ENCODE measurements at regions not wholly inside any gene's neighbourhood (a gene's known extent, or its start where the extent isn't known, plus 50 kb on each side); places are given as distances from the start of the nearest gene placed in this dataset.

DNA sequence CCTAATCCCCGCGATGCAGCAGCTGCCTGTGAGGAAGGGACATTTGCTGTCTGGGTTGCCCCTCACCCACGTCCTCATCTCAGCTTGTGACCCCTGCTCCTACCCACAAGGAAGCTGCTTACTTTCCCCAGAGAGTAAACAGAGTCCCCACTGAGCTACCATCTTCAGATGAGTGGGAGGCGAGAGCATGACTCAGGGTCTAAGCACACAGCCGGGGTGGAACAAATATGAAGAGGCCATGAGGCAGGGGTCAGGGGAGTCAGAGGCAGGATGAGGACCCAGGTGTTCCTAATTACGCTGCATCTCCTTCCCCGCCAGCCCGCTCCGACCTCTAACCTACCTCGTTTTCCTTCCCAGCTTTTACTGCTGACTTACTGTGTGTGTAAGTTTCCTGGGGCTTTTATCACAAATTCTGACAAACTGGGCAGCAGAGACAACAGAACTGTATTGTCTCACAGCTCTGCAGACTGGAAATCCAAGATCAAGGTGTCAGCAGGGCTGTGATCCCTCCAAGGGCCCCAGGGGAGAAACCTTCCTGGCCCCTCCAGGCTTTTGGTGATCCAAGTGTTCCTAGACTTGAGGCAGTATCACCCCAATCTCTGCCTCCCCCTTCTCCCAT lies 94.0 kb upstream of the DNAH5 start:
- H3K27me3 ChIP-seq (ENCODE audit: control insufficient read depth, insufficient read depth, low read length), result peaks cover 22% of the 10 kb centered on the region
- no peaks in the 10 kb centered on the region for H3K9me3 ChIP-seq (ENCODE audit: control insufficient read depth, low read depth, low read length)
- no CpG with 5 or more reads among the region's 10 CpGs for WGBS (ENCODE audit: insufficient coverage, low lambda C conversion rate)
- no peaks in the 10 kb centered on the region for H3K36me3 ChIP-seq (ENCODE audit: control insufficient read depth, insufficient read depth, low read length)
- H3K4me1 ChIP-seq (ENCODE audit: control insufficient read depth, insufficient read depth, low read length), result peaks cover 8% of the 10 kb centered on the region
- no peak overlapping the region for H3K4me3 ChIP-seq (ENCODE audit: low read length)
- DNase-seq, result no peak
- no peak overlapping the region for H3K27ac ChIP-seq (ENCODE audit: low read length)

DNA sequence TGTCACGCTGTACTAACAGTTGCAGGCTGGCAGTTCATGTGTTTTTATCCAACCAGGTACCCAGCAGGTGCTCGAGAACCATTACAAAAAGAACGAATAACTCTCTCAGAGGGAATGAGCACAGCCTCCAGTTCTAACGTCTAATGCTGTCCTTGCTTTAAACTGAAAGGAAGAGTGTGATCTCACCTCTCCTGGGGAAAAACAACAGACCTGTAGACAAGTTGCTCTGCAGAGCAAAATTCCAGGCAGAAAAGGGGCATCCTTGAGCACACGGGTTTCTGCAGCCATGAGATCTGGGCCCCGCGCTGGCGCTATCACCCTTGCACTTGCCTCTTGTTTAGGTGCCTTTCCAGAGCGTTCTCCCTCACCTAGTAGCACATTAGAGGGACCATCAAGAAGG lies 92.5 kb upstream of the DNAH5 start:
- Histone ChIP-seq H3K27ac (ENCODE audit: low read length) (no peak overlapping the region), H3K9me3 (ENCODE audit: control insufficient read depth, low read depth, low read length) (no peaks in the 10 kb centered on the region), H3K4me3 (ENCODE audit: low read length) (no peak overlapping the region), H3K4me1 (ENCODE audit: control insufficient read depth, insufficient read depth, low read length) (peaks cover 8% of the 10 kb centered on the region), H3K27me3 (ENCODE audit: control insufficient read depth, insufficient read depth, low read length) (peaks cover 21% of the 10 kb centered on the region), H3K36me3 (ENCODE audit: control insufficient read depth, insufficient read depth, low read length) (no peaks in the 10 kb centered on the region)
- no peak for DNase-seq
- no CpG with 5 or more reads among the region's 9 CpGs for WGBS (ENCODE audit: insufficient coverage, low lambda C conversion rate)

DNA sequence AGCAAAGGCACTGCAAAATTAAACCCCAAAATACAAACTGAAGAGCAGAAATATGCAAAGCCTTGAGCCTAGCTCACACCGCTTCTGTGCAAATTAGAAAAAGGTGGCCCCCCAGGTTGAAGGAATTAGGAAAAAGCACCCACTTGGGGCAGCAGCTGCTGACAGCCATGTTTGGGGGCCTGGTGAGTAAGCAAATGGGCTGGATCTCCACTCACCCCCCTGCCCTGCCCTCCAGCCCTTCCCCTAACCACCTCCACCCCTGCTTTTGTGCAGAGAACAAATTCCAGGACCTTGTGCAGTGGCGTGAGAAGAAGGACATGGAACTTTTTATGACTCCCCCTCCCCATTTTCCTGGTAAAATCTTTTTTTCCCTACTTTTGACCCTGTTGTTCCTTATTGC lies 92.0 kb upstream of the DNAH5 start:
- Histone ChIP-seq H3K27me3 (ENCODE audit: control insufficient read depth, insufficient read depth, low read length) (peaks cover 21% of the 10 kb centered on the region), H3K36me3 (ENCODE audit: control insufficient read depth, insufficient read depth, low read length) (no peaks in the 10 kb centered on the region), H3K27ac (ENCODE audit: low read length) (no peak overlapping the region), H3K4me3 (ENCODE audit: low read length) (no peak overlapping the region), H3K4me1 (ENCODE audit: control insufficient read depth, insufficient read depth, low read length) (peaks cover 8% of the 10 kb centered on the region), H3K9me3 (ENCODE audit: control insufficient read depth, low read depth, low read length) (no peaks in the 10 kb centered on the region)
- DNase-seq, result no peak
- WGBS (ENCODE audit: insufficient coverage, low lambda C conversion rate), result no CpG with 5 or more reads among the region's 2 CpGs

DNA sequence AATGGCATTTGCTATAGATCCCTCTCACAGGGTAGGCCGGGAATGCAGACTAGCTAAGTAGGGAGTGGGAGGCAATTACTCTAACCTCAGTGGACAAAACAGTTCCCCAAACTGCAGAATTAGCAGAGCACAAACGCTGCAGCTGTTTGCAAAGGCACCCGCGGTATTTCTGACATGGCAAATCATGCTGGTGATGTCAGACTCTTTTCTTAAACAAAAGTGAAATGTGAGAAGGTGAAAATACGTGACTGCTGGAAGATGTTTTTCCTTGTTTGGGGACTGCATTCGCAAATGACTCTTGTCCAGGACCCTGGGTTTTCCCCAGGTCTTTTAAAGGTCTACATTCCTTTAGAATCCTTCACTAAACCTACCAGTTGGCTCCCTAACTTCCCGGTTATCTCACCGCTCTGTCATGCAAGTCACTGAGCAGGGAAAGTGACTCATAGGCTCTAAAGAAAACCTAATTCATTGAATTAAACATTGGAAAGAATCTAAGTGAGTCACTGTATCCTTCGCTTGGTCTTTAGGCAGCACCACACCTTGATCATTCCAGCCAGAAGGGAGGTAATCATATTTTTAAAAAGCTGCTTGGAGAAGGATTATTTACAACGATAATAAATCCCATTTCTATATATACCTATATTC lies 91.5 kb upstream of the DNAH5 start:
- Histone ChIP-seq H3K4me1 (ENCODE audit: control insufficient read depth, insufficient read depth, low read length) (peaks cover 8% of the 10 kb centered on the region), H3K27me3 (ENCODE audit: control insufficient read depth, insufficient read depth, low read length) (peaks cover 19% of the 10 kb centered on the region), H3K36me3 (ENCODE audit: control insufficient read depth, insufficient read depth, low read length) (no peaks in the 10 kb centered on the region), H3K27ac (ENCODE audit: low read length) (no peak overlapping the region), H3K9me3 (ENCODE audit: control insufficient read depth, low read depth, low read length) (no peaks in the 10 kb centered on the region), H3K4me3 (ENCODE audit: low read length) (no peak overlapping the region)
- peak; percentile 27 to 39 for DNase-seq
- WGBS (ENCODE audit: insufficient coverage, low lambda C conversion rate), result 29% methylated on average over 1 of the region's 10 CpGs

DNA sequence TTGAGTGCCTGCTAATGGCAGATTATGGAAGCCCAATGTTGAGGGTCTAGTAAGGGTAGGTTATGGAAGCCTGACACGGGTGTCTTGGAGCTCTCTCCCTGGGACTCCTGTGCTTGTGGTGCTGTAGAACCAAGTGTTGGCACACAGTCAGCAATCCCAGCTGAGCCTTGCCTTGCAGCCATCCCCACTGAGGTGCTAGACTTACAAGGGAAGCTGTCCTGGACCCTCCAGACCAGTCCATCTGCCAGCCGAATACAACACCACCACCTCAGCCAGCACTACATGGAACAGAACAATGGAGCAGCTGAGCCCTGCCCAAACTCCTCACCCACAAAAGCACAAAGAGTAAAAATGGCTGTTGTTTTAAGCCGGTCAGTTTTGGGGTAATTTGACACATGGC lies 90.5 kb upstream of the DNAH5 start:
- Histone ChIP-seq H3K27me3 (ENCODE audit: control insufficient read depth, insufficient read depth, low read length) (peaks cover 17% of the 10 kb centered on the region), H3K36me3 (ENCODE audit: control insufficient read depth, insufficient read depth, low read length) (no peaks in the 10 kb centered on the region), H3K4me3 (ENCODE audit: low read length) (no peak overlapping the region), H3K4me1 (ENCODE audit: control insufficient read depth, insufficient read depth, low read length) (peaks cover 8% of the 10 kb centered on the region), H3K9me3 (ENCODE audit: control insufficient read depth, low read depth, low read length) (no peaks in the 10 kb centered on the region), H3K27ac (ENCODE audit: low read length) (no peak overlapping the region)
- no CpG with 5 or more reads among the region's 3 CpGs for WGBS (ENCODE audit: insufficient coverage, low lambda C conversion rate)
- DNase-seq, result no peak

DNA sequence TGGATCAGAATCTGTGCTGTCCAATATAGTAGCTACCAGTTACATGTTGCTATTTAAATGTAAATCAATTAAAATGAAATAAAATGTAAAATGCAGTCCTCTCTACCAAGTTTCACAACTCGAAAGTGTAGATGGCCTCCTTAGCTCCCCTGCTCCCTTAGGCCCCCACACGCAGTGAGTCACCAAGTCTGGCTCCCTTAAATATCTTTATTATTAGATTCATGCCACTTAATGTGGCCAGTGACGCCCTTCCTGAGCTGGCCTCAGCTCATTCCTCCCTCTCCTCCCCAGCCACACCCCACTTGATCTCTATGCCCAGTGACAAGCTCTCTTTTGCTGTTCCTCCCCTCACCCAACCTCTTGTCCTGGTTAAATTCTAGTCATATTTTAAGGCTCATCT lies 88.4 kb upstream of the DNAH5 start:
- WGBS (ENCODE audit: insufficient coverage, low lambda C conversion rate), result 88% methylated on average over 1 of the region's 3 CpGs
- H3K9me3 ChIP-seq (ENCODE audit: control insufficient read depth, low read depth, low read length), result no peaks in the 10 kb centered on the region
- no peak for DNase-seq
- H3K27me3 ChIP-seq (ENCODE audit: control insufficient read depth, insufficient read depth, low read length), result peaks cover 12% of the 10 kb centered on the region
- H3K36me3 ChIP-seq (ENCODE audit: control insufficient read depth, insufficient read depth, low read length), result no peaks in the 10 kb centered on the region
- peaks cover 8% of the 10 kb centered on the region for H3K4me1 ChIP-seq (ENCODE audit: control insufficient read depth, insufficient read depth, low read length)
- no peak overlapping the region for H3K27ac ChIP-seq (ENCODE audit: low read length)
- no peak overlapping the region for H3K4me3 ChIP-seq (ENCODE audit: low read length)

DNA sequence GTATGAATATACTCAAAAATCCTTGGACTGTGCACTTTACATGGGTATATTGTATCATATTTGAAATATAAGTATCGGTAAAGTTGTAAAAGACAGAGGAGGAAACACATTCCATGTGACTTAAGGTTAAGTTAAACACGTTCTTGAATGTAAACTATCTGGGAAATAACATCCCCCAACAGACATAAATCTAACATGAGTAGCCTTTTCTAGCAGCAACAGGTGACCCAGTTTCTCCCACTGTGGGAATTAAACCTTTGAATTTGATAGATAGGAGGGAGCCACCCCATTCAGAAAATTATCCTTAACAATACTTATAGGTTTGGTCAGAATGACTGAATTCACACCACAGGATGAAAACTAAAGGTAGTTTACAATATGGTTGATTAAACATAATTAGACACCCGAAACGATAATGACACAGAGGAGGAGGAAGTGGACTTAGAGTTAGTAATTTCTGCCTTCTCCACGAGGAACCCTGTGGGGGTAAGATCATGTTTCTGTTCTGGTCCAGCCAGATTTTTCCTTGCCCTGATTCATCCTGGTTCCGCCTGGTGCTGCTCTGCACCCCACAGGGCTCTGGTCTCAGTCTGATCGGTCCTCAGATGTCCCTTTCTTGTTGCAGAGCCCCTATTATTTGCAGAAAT lies 84.6 kb upstream of the DNAH5 start:
- peaks cover 11% of the 10 kb centered on the region for H3K27me3 ChIP-seq (ENCODE audit: control insufficient read depth, insufficient read depth, low read length)
- no peaks in the 10 kb centered on the region for H3K4me1 ChIP-seq (ENCODE audit: control insufficient read depth, insufficient read depth, low read length)
- no peak for DNase-seq
- H3K4me3 ChIP-seq (ENCODE audit: low read length), result no peak overlapping the region
- H3K27ac ChIP-seq (ENCODE audit: low read length), result no peak overlapping the region
- no peaks in the 10 kb centered on the region for H3K9me3 ChIP-seq (ENCODE audit: control insufficient read depth, low read depth, low read length)
- 73% methylated on average over 3 of the region's 7 CpGs for WGBS (ENCODE audit: insufficient coverage, low lambda C conversion rate)
- H3K36me3 ChIP-seq (ENCODE audit: control insufficient read depth, insufficient read depth, low read length), result no peaks in the 10 kb centered on the region

DNA sequence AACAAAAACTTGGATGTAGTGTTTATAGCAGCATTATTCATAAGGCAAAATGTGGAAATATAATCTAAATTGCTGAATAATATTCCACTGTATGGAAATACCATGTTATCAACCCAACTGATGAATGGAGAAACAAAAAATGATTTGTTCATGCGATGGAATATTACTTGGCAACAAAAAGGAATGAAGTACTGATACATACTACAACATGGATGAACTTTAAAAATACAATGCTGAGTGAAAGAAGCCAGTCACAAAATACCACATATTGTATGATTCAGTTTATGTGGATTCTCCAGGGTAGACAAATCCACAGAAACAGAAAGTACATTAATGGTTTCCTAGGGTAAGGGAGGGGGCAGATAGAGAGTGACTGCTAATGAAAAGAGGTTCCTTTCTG lies 83.7 kb upstream of the DNAH5 start:
- H3K4me1 ChIP-seq (ENCODE audit: control insufficient read depth, insufficient read depth, low read length), result no peaks in the 10 kb centered on the region
- H3K27me3 ChIP-seq (ENCODE audit: control insufficient read depth, insufficient read depth, low read length), result peaks cover 11% of the 10 kb centered on the region
- no peak overlapping the region for H3K27ac ChIP-seq (ENCODE audit: low read length)
- no peak overlapping the region for H3K4me3 ChIP-seq (ENCODE audit: low read length)
- DNase-seq, result no peak
- no peaks in the 10 kb centered on the region for H3K9me3 ChIP-seq (ENCODE audit: control insufficient read depth, low read depth, low read length)
- WGBS (ENCODE audit: insufficient coverage, low lambda C conversion rate), result no CpG with 5 or more reads among the region's 1 CpG
- H3K36me3 ChIP-seq (ENCODE audit: control insufficient read depth, insufficient read depth, low read length), result no peaks in the 10 kb centered on the region

DNA sequence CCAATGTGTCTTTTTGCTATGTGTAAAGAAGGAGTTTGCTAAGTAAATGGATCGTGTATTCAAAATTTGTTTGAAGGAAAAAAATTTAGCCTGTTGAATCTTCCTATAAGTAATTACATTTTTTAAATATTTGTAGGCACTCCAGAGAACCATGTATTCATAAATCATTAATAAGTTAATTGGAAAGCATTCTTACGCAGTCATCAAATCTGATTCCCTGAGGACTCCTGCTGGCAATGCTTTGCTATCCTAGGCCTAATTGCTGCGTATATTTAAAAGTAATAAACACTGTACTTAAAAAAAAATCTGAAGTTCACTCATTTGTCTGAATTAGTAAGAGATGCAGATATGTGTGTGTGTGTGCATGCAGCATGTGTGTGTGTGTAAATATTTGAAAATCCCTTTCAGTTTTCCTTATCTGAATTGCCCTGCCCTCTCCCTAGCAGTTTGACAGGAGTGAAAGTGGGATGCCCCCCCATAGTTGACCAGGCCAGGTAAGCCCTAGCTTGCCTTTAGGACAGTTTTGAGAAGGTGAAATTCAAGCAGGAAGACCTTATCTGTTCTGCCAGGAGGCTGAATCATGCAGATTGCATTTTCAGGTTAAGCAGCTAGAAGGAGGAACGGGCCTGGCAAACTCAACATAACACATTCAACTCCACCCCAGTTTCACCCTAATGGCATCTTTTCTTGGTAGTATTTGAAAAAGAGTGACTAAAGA lies 81.2 kb upstream of the DNAH5 start:
- no peaks in the 10 kb centered on the region for H3K9me3 ChIP-seq (ENCODE audit: control insufficient read depth, low read depth, low read length)
- H3K27me3 ChIP-seq (ENCODE audit: control insufficient read depth, insufficient read depth, low read length), result peaks cover 3% of the 10 kb centered on the region
- no peaks in the 10 kb centered on the region for H3K4me1 ChIP-seq (ENCODE audit: control insufficient read depth, insufficient read depth, low read length)
- DNase-seq, result no peak
- no peak overlapping the region for H3K4me3 ChIP-seq (ENCODE audit: low read length)
- no peaks in the 10 kb centered on the region for H3K36me3 ChIP-seq (ENCODE audit: control insufficient read depth, insufficient read depth, low read length)
- no peak overlapping the region for H3K27ac ChIP-seq (ENCODE audit: low read length)
- WGBS (ENCODE audit: insufficient coverage, low lambda C conversion rate), result 80% methylated on average over 1 of the region's 4 CpGs

DNA sequence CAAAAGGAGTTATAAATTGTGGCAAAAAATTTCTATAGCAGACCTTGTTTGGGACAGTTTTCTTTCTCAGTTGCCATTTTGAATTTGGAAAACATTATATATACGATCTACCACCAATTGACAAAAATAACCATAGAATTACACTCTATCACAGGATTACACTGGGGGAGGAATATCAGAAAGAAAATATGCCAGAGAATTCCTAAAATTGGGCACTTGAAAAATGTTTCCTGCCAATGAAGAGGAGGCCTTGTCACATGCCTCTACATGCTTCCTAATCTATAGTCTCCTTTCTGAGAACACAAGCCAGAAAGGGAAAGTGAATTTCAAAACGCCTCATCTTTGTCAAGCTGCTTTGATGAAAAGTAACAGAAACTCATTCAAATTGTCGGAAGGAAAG lies 78.5 kb upstream of the DNAH5 start:
- Histone ChIP-seq H3K27me3 (ENCODE audit: control insufficient read depth, insufficient read depth, low read length) (peaks cover 8% of the 10 kb centered on the region), H3K27ac (ENCODE audit: low read length) (no peak overlapping the region), H3K4me1 (ENCODE audit: control insufficient read depth, insufficient read depth, low read length) (no peaks in the 10 kb centered on the region), H3K36me3 (ENCODE audit: control insufficient read depth, insufficient read depth, low read length) (no peaks in the 10 kb centered on the region), H3K4me3 (ENCODE audit: low read length) (no peak overlapping the region), H3K9me3 (ENCODE audit: control insufficient read depth, low read depth, low read length) (no peaks in the 10 kb centered on the region)
- no CpG with 5 or more reads among the region's 3 CpGs for WGBS (ENCODE audit: insufficient coverage, low lambda C conversion rate)
- no peak for DNase-seq
